NCI-H1930 (cell line): ENCODE measurements at regions not wholly inside any gene's neighbourhood (a gene's known extent, or its start where the extent isn't known, plus 50 kb on each side); places are given as distances from the start of the nearest gene placed in this dataset.
A peak's percentile ranks its signal among the peaks of the same experiment; 100 is the strongest.
"Not testable (repeated sequence)": the region's sequence is repeated elsewhere in the genome, so short reads cannot be mapped to it uniquely, and the experiment has no call there.

Source experiments
- DNase-seq, 2 experiments: peaks; one replicate each; lab custom pipeline; 2025; lab: John Stamatoyannopoulos, UW

DNA sequence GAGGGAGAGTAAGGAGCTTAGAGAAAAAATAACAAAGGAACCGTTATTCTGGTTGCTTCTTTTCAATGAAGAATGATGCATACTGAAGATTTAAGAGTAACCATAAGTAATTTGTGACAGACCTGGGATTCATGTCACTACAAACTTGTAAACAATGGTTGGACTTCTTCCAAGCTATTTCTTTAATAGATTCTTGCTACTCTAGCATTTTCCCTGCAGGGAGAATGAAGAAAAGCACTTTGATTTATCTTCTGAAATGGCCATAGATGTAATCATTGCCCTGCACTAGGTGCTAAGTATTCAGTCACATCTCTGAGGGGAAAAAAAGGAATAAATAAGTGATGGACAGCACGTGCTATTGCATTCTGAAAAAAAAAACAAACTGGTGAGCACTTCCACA, 606.6 kb upstream of the LRRN3 start:
- DNase-seq = no peak

DNA sequence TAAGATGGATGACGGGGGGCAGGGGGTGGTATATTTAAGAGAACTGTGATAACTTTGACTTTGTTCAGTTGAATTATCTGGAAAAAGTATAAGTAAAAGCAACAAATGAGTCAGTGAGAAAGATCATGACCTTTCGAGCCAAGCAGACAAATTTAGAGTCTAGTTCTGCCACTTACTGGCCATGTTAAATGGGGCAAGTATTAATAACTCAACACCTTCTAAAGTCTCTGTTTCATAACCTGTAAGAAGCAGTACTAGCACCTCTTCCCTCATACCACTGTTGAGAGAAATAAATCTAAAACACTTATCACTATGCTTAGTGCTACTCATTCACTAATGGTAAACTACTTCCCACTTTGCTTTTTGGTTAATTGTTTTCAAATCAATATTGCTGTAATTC, 604.4 kb upstream of the LRRN3 start:
- DNase-seq = no peak

GRCh38 chr7:110502888-110503465, 588.0 kb upstream of the LRRN3 start:
- no peak for DNase-seq

GRCh38 chr7:110507369-110507768, 583.6 kb upstream of the LRRN3 start:
- DNase-seq = no peak

- no peak for DNase-seq
Observed at GRCh38 chr7:110507832-110508231, 583.1 kb upstream of the LRRN3 start.

DNA sequence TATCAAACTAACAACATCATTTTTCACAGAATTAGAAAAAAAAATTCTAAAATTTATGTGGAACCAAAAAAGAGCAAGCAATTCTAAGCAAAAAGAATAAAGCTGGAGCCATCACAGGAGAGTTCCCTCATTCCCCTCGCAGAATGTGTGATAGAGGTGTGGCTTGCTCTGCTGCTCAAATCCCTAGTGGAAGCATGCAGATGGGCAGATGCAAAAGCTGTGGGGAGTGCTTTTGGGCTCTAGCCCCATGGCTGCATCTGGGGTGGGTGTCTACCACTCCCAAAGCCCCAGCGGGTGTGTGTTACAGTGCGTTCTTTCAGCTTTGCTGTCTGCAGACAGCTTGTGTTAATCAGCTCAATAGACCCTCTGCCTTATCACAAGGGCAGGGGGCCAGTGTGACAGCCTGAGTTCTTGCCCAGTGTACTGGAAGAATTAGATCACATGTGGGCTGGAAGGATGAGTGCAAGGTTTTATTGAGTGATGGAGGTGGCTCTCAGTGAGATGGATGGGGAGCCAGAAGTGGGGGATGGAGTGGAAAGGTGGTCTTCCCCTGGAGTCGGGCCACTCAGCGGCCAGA, 575.9 kb upstream of the LRRN3 start:
- DNase-seq = not testable (repeated sequence)

GRCh38 chr7:110519851-110520250, 571.1 kb upstream of the LRRN3 start:
- DNase-seq = no peak

- no peak for DNase-seq
Observed at GRCh38 chr7:110521357-110521911, 569.5 kb upstream of the LRRN3 start.

- no peak for DNase-seq
Observed at GRCh38 chr7:110522061-110522760, 568.7 kb upstream of the LRRN3 start.

DNA sequence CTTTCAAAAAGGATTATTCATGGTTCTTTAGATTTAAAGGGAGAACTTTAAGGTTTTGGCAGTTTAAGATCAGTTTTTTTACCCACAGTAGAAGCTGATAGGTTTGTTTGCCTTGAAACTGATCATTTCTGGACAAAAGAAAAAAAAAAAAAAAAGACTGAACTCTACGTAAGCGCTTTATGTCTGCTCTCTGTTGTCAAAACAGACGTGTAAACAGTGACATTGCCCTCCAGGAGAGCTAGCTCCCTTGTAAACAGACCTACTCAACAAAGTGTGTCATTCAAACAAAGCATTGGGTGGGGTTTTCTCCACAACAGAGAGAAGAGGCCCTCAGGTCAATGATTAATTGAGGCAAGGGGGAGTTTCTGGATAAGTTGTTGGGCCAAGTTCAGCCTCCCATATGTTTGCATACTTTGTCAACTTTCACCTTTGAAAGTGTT, 568.1 kb upstream of the LRRN3 start:
- peak in 1 of 2 experiments; percentile 20 for DNase-seq

DNA sequence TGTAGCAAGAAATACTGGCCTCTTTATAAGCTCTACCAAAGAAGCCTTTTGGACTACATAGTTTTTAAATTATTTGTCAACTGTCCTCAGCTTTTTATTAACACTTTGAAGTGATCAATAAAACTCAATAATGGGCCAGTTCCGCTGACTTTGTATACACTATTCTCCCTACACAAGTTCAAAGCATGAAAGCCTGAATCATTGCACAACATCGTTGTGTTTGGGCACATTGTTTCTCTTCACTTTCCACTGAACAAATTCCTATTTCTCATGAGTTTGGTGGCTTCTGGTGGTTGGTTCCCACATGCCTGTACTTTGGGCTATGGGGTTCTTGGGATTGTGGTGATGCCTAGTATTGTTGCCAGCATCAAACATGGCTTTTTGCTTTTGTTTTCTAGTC, 561.8 kb upstream of the LRRN3 start:
- no peak for DNase-seq

DNA sequence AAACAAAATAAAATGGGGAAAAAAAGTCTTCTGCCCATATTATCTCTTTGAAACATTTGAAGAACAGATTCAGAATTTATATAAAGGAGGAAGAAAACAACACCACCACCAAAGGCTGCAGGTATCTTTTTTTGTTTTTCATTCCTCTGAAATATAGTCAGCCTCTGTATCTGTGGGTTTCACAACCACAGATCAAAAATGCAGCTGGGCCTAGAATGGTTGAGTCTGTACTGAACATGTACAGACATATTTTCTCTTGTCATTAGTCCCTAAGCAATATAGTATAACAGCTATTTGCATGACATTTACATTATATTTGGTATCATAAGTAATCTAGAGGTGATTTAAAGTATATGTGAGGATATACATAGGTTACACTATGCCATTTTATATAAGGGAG, 559.7 kb upstream of the LRRN3 start:
- DNase-seq = no peak

DNA sequence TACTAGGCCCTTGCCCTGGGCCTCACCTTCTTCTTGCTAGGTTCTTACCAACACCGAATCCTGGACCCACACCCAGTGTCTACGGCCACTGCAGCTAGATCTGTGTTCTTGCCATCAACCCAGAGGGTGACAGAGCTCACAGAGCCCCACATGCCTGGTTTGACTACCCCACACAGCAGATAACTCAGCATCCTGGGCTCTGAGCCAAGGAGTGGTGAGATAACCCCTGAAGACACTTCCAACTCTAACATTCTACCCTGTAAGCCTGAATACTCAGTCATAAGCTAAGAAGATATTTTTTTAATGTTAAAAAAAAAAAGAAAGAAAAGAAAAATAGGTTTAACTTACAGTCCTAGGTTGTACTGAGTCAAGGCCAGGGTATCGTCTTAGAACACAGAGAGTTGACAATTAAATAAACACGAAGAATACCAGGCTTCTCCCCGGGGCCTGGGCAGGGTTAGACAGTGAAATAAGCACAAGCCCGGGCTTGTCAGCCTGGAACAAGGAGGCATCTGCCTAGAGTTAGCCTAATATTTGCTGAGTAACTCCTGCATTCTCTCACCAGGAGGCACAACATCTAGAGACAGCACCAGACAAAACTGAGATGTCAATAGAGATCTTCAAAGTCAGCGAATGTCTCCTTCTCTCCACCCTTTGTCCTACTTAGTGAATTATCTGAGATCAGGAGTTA, 556.5 kb upstream of the LRRN3 start:
- DNase-seq = peak; percentile 21 to 34

DNA sequence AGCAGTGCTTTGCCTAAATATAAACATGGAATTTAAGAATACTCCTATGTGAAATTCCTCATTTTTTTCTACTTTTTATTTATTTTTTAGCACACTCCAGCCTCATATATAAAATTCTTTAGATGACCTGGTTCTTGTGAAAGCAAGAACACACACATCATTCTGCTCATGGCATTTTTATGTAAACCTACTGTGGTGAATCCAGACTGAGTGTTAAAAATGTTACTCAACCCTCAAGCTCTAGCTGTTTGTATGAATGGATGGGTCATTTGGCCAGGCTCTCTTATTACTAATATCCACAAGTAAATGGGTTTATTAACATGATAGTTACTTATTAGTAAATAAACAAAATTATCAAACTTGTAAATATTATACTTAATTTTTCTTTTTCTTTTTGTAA, 551.7 kb upstream of the LRRN3 start:
- no peak for DNase-seq

DNA sequence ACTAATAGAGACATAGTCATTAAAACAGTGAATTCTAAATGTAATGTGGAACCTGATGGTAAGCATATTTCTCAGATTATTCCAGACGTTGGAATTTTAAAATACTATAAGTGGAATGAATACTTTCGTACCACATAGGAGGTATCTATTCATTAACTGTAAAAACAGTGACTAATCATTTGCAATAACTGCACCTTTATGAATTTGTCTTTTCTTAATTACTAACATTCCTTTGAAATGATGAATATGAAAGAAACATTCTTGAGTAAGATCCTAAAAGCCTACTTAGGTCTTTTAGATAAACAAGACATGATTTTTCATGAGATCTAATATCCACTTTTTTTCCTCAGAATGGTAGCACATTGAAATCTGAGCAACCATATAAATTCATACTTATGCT, 549.0 kb upstream of the LRRN3 start:
- no peak for DNase-seq

DNA sequence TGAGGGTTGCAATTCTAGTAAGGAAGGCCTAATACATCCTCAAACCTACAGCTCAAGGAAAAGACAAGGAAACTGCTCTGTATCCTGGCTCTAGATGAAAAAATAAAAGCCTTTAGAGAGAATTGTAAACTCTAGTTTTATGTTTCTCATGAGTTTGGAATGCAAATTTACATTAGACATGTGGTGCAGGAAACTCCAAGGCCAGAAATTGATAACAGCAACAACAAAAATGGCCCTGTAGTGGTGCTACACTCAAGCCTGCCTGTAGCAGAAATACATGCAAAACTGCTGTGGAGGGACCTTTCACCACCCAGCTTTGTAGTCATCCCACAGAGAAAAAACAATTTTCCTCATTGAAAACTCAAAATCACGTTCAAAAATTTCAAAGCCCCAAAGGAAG, 546.7 kb upstream of the LRRN3 start:
- no peak for DNase-seq

GRCh38 chr7:110548372-110548771, 542.6 kb upstream of the LRRN3 start:
- DNase-seq = no peak

DNA sequence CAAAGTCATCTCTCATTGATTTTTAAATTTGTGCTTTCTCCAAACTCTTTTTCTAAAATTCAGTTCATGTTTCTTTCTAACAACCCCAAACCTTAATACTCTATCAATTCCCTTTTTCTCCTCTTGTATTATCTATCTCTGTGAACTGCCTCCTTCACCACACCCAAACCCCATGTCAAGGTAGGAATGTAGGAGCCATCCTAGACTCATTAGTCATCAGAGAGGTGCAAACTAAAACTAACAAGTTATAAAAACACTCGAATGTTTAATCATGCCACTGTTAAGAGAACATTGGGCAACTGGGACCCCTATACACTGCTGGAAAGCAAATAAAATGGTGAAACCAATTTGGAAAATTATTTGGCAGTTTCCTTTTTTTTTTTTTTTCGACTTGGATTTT, 533.8 kb upstream of the LRRN3 start:
- DNase-seq = no peak

DNA sequence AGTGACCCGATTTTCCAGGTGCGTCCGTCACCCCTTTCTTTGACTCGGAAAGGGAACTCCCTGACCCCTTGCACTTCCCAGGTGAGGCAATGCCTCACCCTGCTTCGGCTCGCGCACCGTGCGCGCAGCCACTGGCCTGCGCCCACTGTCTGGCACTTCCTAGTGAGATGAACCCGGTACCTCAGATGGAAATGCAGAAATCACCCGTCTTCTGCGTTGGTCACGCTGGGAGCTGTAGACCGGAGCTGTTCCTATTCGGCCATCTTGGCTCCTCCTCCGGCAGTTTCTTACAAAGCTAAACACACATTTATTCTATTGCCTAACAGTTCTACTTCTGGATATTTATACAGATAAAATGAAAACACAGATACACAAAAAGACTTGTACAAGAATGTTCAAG, 527.6 kb upstream of the LRRN3 start:
- DNase-seq = not testable (repeated sequence)

GRCh38 chr7:110564246-110564645, 526.7 kb upstream of the LRRN3 start:
- no peak for DNase-seq

DNA sequence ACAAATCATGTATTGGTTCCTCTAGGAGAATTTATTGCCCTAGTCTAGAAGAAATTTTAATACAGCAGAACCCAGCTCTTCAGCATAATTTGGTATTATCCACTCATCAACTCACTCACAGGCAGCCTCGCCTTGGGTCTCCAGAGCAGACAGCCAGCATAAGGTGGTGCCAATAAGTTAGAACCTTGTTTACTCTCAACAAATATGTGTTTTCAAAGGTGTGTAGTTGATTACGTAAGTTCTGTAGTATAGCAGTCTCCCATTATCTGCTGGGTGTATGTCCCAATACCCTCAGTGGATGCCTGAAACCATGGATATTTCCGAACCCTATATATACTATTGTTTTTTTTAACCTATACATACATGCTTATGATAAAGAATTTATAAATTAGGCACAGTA, 522.5 kb upstream of the LRRN3 start:
- DNase-seq = no peak

DNA sequence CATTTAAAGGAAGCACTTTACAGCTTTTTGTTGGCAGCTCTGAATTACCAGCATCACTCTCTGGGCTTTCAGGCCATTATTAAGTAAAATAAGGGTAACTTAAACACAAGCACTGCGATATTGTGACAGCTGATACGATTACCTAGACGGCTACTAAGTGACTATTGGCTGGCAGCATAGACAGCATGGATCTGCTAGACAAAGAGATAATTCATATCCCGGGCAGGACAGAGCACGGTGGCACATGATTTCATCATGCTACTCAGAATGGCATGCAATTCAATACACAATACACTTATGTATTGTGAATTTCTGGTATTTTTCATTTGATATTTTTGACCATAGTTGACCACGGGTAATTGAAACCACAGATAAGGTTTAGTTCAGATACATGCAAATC, 522.0 kb upstream of the LRRN3 start:
- DNase-seq = peak in 1 of 2 experiments; percentile 52
